Heart left ventricle (tissue), 13 donors: ENCODE measurements at regions not wholly inside any gene's neighbourhood (a gene's known extent, or its start where the extent isn't known, plus 50 kb on each side); places are given as distances from the start of the nearest gene placed in this dataset.

Experiments
- POLR2A ChIP-seq, 2 donors: fragments of 450-650 bp; IDR thresholded peaks; one replicate each; pipeline ENCODE4 v1.6.1; 2017; ENCODE audit warnings: antibody characterized with exemption in 2 of 2, mild to moderate bottlenecking in 2 of 2, moderate library complexity in 2 of 2
- TF ChIP-seq, protein P1 (sequence below), 12 donors: fragments of 200-600 bp; sonication (generic) in 4 of 12; IDR thresholded peaks; one replicate each; pipeline versions ENCODE4 v1.5.0 to v1.8.0; 2018 to 2022; ENCODE audit warnings: antibody characterized with exemption in 12 of 12, mild to moderate bottlenecking in 5 of 12
- donor health status: ischemic (EF 13 %, LVEDD 7.1; RV severe dilation, severe dysfunction).
- donor health status: DM: no; HTN: yes; CAD: no.
- donor health status: DM: no; HTN: no; CAD: no.
- donor health status: ischemic (EF 25% LVEDD 6.9; RV normal size, moderate dysfunction).
- donor health status: ischemic (EF 25% LVEDD 5.7; RV mildly dilated, moderate dysfunction).
- donor health status: ischemic (EF 35%, LVEDD 5.7; RV mildly dilated, moderate dysfunction).
- donor health status: nonischemic (EF 11% LVEDD 7.7; RV severe dilation, severe dysfunction).
- donor health status: DM: yes; HTN: yes; CAD: no.
- donor health status: PGD.
- donor health status: ischemic (EF 29% LVEDD 5.4; RV normal size, mild dysfunction).
- donor health status: nonischemic (EF 23%, LVEDD 6.1; RV moderate dilation, normal function).

DNA sequence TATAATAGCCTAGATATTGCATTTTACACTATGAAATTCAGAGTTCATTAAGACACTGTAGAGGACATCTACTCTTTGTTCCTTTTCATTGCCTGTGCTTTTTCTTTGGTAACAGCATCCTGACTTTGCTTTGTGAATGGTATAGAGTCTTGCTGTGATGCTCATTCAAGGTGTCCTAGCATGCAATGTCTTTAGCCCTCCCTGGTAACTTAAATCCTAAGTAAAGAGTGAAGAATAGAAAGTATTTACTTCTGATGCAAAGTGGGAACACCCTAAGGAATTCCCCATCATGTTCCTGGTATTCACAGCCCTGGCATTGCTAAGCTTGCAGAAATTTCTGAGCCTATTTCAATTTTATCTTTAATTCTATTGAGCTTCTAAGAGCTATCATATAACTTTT, 400.1 kb downstream of the FAT4 start:
- no peak for TF ChIP-seq POLR2A (IDR thresholded peaks at IDR 0.05)
- TF ChIP-seq, protein P1, sequence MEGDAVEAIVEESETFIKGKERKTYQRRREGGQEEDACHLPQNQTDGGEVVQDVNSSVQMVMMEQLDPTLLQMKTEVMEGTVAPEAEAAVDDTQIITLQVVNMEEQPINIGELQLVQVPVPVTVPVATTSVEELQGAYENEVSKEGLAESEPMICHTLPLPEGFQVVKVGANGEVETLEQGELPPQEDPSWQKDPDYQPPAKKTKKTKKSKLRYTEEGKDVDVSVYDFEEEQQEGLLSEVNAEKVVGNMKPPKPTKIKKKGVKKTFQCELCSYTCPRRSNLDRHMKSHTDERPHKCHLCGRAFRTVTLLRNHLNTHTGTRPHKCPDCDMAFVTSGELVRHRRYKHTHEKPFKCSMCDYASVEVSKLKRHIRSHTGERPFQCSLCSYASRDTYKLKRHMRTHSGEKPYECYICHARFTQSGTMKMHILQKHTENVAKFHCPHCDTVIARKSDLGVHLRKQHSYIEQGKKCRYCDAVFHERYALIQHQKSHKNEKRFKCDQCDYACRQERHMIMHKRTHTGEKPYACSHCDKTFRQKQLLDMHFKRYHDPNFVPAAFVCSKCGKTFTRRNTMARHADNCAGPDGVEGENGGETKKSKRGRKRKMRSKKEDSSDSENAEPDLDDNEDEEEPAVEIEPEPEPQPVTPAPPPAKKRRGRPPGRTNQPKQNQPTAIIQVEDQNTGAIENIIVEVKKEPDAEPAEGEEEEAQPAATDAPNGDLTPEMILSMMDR (IDR thresholded peaks at IDR 0.05): no peak
